IMR-90 (cell line): ENCODE measurements at regions not wholly inside any gene's neighbourhood (a gene's known extent, or its start where the extent isn't known, plus 50 kb on each side); places are given as distances from the start of the nearest gene placed in this dataset.

ENCODE experiments used
- ATAC-seq: fragments of 200-7000 bp; cut with Tn5 transposase; 2 replicates; pipeline ENCODE4 v1.9.1; 2020; ENCODE audit warnings: low read depth, mild to moderate bottlenecking, moderate library complexity
- BruUV-seq: library from RNA; stranded (reverse); fragments of 400-500 nt; replicated peaks from 2 replicates; lab custom pipeline; 2021; lab: Mats Ljungman, UMichigan
- CTCF ChIA-PET: fragments of 300-600 bp; formaldehyde crosslinking; extraction: SDS; loops from one replicate; lab custom pipeline; 2021; ENCODE audit warnings: antibody characterized with exemption; lab: Yijun Ruan, JAX
- POLR2A ChIA-PET: fragments of 300-600 bp; sonication (Branson Sonifier 250); formaldehyde crosslinking; loops from one replicate; lab custom pipeline; 2022; ENCODE audit warnings: antibody characterized with exemption; ENCODE audit not compliant: unreplicated experiment; lab: Charles Lee
- DNase-seq: peaks from one replicate; pipeline ENCODE4 v3.0.0; 2013
- H2AFZ ChIP-seq: replicated peaks from 2 replicates; pipeline ENCODE3; 2013; ENCODE audit warnings: low read length, mild to moderate bottlenecking; ENCODE audit not compliant: poor library complexity
- H2AK5ac ChIP-seq: 2 replicates; pipeline ENCODE4 v1.6.1; 2013; ENCODE audit warnings: low read depth, low read length, inconsistent platforms
- H2AK9ac ChIP-seq: replicated peaks from 2 replicates; pipeline ENCODE3; 2013; ENCODE audit warnings: mild to moderate bottlenecking, low read depth, low read length, moderate library complexity; ENCODE audit not compliant: poor library complexity
- H2BK120ac ChIP-seq: 2 replicates; pipeline ENCODE4 v1.6.1; 2013; ENCODE audit warnings: low read depth, low read length, inconsistent platforms
- H2BK15ac ChIP-seq: 3 replicates; pipeline ENCODE4 v1.6.1; 2013; ENCODE audit warnings: low read depth, low read length, inconsistent platforms
- H2BK20ac ChIP-seq: 2 replicates; pipeline ENCODE4 v1.6.1; 2013; ENCODE audit warnings: low read depth, mild to moderate bottlenecking, inconsistent platforms, low read length, moderate library complexity
- H2BK5ac ChIP-seq: 2 replicates; pipeline ENCODE4 v1.6.1; 2013; ENCODE audit warnings: mild to moderate bottlenecking, low read depth, low read length, inconsistent platforms; ENCODE audit not compliant: poor library complexity, severe bottlenecking
- H3K14ac ChIP-seq: replicated peaks from 2 replicates; pipeline ENCODE4 v1.6.1; 2013; ENCODE audit warnings: low read depth, low read length, inconsistent platforms
- H3K18ac ChIP-seq: 2 replicates; pipeline ENCODE4 v1.6.1; 2013; ENCODE audit warnings: low read depth, low read length, control low read depth
- H3K23ac ChIP-seq: 2 replicates; pipeline ENCODE4 v1.6.1; 2013; ENCODE audit warnings: low read depth, low read length, inconsistent platforms
- H3K27ac ChIP-seq: 2 replicates; pipeline ENCODE4 v1.5.1; 2013; ENCODE audit warnings: mild to moderate bottlenecking, control low read depth, low read length; ENCODE audit not compliant: insufficient read depth
- H3K27me3 ChIP-seq: 2 replicates; pipeline ENCODE4 v1.6.1; 2013; ENCODE audit warnings: low read length; ENCODE audit not compliant: control insufficient read depth, insufficient read depth
- H3K36me3 ChIP-seq: 2 replicates; pipeline ENCODE4 v1.6.1; 2013; ENCODE audit warnings: low read length, mixed read lengths; ENCODE audit not compliant: control insufficient read depth, insufficient read depth
- H3K4ac ChIP-seq: 2 replicates; pipeline ENCODE4 v1.6.1; 2013; ENCODE audit warnings: low read depth, low read length, inconsistent platforms
- H3K4me1 ChIP-seq: 2 replicates; pipeline ENCODE4 v1.6.1; 2013; ENCODE audit warnings: low read length, mixed read lengths; ENCODE audit not compliant: control insufficient read depth, insufficient read depth
- H3K4me2 ChIP-seq: 2 replicates; pipeline ENCODE4 v1.6.1; 2013; ENCODE audit warnings: low read depth, mild to moderate bottlenecking, control low read depth, low read length, moderate library complexity
- H3K4me3 ChIP-seq: 2 replicates; pipeline ENCODE4 v1.5.1; 2013; ENCODE audit warnings: low read depth, mild to moderate bottlenecking, control low read depth, low read length, moderate library complexity; ENCODE audit not compliant: insufficient read depth
- H3K56ac ChIP-seq: 2 replicates; pipeline ENCODE4 v1.6.1; 2013; ENCODE audit warnings: low read length, inconsistent platforms; ENCODE audit not compliant: insufficient read depth; ENCODE audit errors: extremely low read depth
- H3K79me1 ChIP-seq, 2 experiments: 2 replicates each; pipeline ENCODE4 v1.6.1; 2013; ENCODE audit warnings: low read length in 2 of 2, inconsistent platforms in 1 of 2, low read depth in 1 of 2
- H3K9ac ChIP-seq: 2 replicates; pipeline ENCODE4 v1.6.1; 2013; ENCODE audit warnings: low read depth, low read length, control low read depth
- H3K9me1 ChIP-seq: 2 replicates; pipeline ENCODE4 v1.6.1; 2013; ENCODE audit warnings: low read length, inconsistent platforms; ENCODE audit not compliant: insufficient read depth
- H3K9me3 ChIP-seq: 2 replicates; pipeline ENCODE4 v1.6.1; 2013; ENCODE audit warnings: low read length; ENCODE audit not compliant: control insufficient read depth, insufficient read depth
- H4K20me1 ChIP-seq: 2 replicates; pipeline ENCODE4 v1.6.1; 2013; ENCODE audit warnings: low read length, inconsistent platforms; ENCODE audit not compliant: insufficient read depth
- H4K5ac ChIP-seq: 2 replicates; pipeline ENCODE4 v1.6.1; 2013; ENCODE audit warnings: mild to moderate bottlenecking, low read depth, low read length, control low read depth
- H4K8ac ChIP-seq, 2 experiments: 2 replicates each; pipeline ENCODE4 v1.6.1; 2013; ENCODE audit warnings: low read depth in 2 of 2, low read length in 2 of 2, control low read depth in 1 of 2, inconsistent platforms in 1 of 2
- H4K91ac ChIP-seq: 2 replicates; pipeline ENCODE4 v1.6.1; 2013; ENCODE audit warnings: low read depth, low read length, inconsistent platforms; ENCODE audit not compliant: insufficient read depth
- CEBPB ChIP-seq: IDR thresholded peaks from 2 replicates; pipeline ENCODE4 v1.6.1; 2012; ENCODE audit warnings: low read depth, low read length, improper control_type of control experiment
- CHD1 ChIP-seq: IDR thresholded peaks from 2 replicates; pipeline ENCODE4 v1.6.1; 2012; ENCODE audit warnings: low read depth, low read length, improper control_type of control experiment
- MXI1 ChIP-seq: IDR thresholded peaks from 2 replicates; pipeline ENCODE4 v1.6.1; 2012; ENCODE audit warnings: low read depth, mild to moderate bottlenecking, low read length, moderate library complexity, borderline replicate concordance
- RAD21 ChIP-seq: IDR thresholded peaks from 2 replicates; pipeline ENCODE4 v1.6.1; 2012; ENCODE audit warnings: low read length, improper control_type of control experiment
- WGBS, 2 experiments: methylation state at CpG; one replicate each; pipeline versions ENCODE4 v1.1.5 to v1.1.7; 2013; ENCODE audit warnings: missing lambda C conversion rate in 2 of 2; ENCODE audit not compliant: insufficient read length in 1 of 2; ENCODE audit errors: extremely low coverage in 2 of 2; 5-methylcytosine and 5-hydroxymethylcytosine counted together
- dilution Hi-C: fragments of 300-500 bp; cut with HindIII; formaldehyde crosslinking; loops from one replicate; pipeline ENCODE4 v1.14.3; 2018; ENCODE audit warnings: low sequenced_read_pairs; ENCODE audit not compliant: unreplicated experiment
- in situ Hi-C: fragments of 300-500 bp; cut with MboI; formaldehyde crosslinking; loops from 3 replicates; pipeline ENCODE4 v1.14.3; 2019; ENCODE audit warnings: low sequenced_read_pairs, inconsistent platforms, mixed read lengths
- intact Hi-C: fragments of 100-400 bp; cut with micrococcal nuclease; formaldehyde crosslinking; loops from 2 replicates; pipeline ENCODE4 v1.10.0; 2022

- H2BK20ac ChIP-seq, result no peak overlapping the region
- no TSS peak for BruUV-seq
- no peaks in the 10 kb centered on the region for H3K9me3 ChIP-seq
- dilution Hi-C loops (no loop called here), in situ Hi-C loops (no loop called here), intact Hi-C loops (no loop called here)
- no peak for ATAC-seq
- ChIA-PET CTCF (no interaction called here), POLR2A (no interaction called here)
- H3K4ac ChIP-seq, result no peak overlapping the region
- no peak overlapping the region for H3K23ac ChIP-seq
- H3K79me1 ChIP-seq, result no peaks in the 10 kb centered on the region
- H3K27ac ChIP-seq, result no peak overlapping the region
- TF ChIP-seq CHD1 (no peak), MXI1 (no peak), CEBPB (peak; percentile 42; the same call in 1 of the 2 replicates), RAD21 (no peak)
- WGBS, 2 experiments, result no CpG with 5 or more reads among the region's 1 CpG
- H4K8ac ChIP-seq, result no peak overlapping the region
- H3K18ac ChIP-seq, result no peak overlapping the region
- no peak overlapping the region for H2AFZ ChIP-seq
- no peak overlapping the region for H3K4me3 ChIP-seq
- no peaks in the 10 kb centered on the region for H3K4me1 ChIP-seq
- no peak for DNase-seq
- no peak overlapping the region for H2BK120ac ChIP-seq
- H2BK5ac ChIP-seq, result no peak overlapping the region
- no peak overlapping the region for H3K56ac ChIP-seq
- H3K9me1 ChIP-seq, result no peaks in the 10 kb centered on the region
- H2AK5ac ChIP-seq, result no peak overlapping the region
- H4K20me1 ChIP-seq, result no peaks in the 10 kb centered on the region
- H3K27me3 ChIP-seq, result no peaks in the 10 kb centered on the region; the same call in 1 of the 2 replicates
- H3K9ac ChIP-seq, result no peak overlapping the region
- no peak overlapping the region for H3K4me2 ChIP-seq
- H2AK9ac ChIP-seq, result no peak overlapping the region
- no peaks in the 10 kb centered on the region for H3K36me3 ChIP-seq
- H2BK15ac ChIP-seq, result no peak overlapping the region
- no peak overlapping the region for H4K5ac ChIP-seq
- no peak overlapping the region for H4K91ac ChIP-seq
- no peak overlapping the region for H3K14ac ChIP-seq
These were observed 253.5 kb upstream of the ATP5MC3 start for GRCh38 chr2:175435012-175435411.
